Astrocyte (in vitro differentiated cells and primary cell): ENCODE measurements at regions not wholly inside any gene's neighbourhood (a gene's known extent, or its start where the extent isn't known, plus 50 kb on each side); places are given as distances from the start of the nearest gene placed in this dataset.

Experiments used
- EZH2 ChIP-seq: IDR thresholded peaks from 2 replicates; pipeline ENCODE4 v1.6.1; 2012; ENCODE audit warnings: mild to moderate bottlenecking, low read length, inconsistent platforms; ENCODE audit not compliant: insufficient read depth
- TF ChIP-seq, protein P1 (sequence below): IDR thresholded peaks from 2 replicates; pipeline ENCODE4 v1.5.1; 2011; ENCODE audit warnings: low read depth, mild to moderate bottlenecking, inconsistent platforms, low read length, moderate library complexity; ENCODE audit not compliant: insufficient read depth

DNA sequence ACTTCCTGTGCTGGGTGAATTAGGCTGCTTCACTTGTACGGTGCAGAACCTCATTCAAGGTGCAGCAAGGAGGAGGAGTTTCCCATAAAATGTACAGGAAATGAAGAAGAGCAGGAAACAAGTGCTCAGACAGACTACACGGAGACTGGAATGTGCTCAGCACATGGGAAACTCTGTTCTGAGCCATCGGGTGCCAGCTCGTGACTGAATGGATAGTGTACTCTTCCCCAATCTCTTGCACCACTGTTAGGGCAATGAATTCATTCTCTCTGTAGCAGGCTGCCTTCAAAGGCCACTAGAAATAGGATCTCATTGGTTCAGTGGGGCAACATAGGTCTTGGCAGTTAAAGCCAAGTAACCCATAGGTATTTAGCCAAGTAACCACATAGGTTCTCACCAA is 200.0 kb upstream of the LDB2 start:
- TF ChIP-seq, protein P1, sequence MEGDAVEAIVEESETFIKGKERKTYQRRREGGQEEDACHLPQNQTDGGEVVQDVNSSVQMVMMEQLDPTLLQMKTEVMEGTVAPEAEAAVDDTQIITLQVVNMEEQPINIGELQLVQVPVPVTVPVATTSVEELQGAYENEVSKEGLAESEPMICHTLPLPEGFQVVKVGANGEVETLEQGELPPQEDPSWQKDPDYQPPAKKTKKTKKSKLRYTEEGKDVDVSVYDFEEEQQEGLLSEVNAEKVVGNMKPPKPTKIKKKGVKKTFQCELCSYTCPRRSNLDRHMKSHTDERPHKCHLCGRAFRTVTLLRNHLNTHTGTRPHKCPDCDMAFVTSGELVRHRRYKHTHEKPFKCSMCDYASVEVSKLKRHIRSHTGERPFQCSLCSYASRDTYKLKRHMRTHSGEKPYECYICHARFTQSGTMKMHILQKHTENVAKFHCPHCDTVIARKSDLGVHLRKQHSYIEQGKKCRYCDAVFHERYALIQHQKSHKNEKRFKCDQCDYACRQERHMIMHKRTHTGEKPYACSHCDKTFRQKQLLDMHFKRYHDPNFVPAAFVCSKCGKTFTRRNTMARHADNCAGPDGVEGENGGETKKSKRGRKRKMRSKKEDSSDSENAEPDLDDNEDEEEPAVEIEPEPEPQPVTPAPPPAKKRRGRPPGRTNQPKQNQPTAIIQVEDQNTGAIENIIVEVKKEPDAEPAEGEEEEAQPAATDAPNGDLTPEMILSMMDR = no peak
- no peak for TF ChIP-seq EZH2
